Skin epidermis (tissue), 12 donors: ENCODE measurements at regions not wholly inside any gene's neighbourhood (a gene's known extent, or its start where the extent isn't known, plus 50 kb on each side); places are given as distances from the start of the nearest gene placed in this dataset.
A peak's percentile ranks its signal among the peaks of the same experiment; 100 is the strongest.
"Not testable (repeated sequence)": the region's sequence is repeated elsewhere in the genome, so short reads cannot be mapped to it uniquely, and the experiment has no call there.

ENCODE experiments used
- H3K27ac ChIP-seq, 21 experiments: fragments of 200-600 bp; sonication (generic) in 11 of 21; one replicate each; pipeline ENCODE4 v1.5.0; 2020; ENCODE audit warnings: mild to moderate bottlenecking in 3 of 21, inconsistent platforms in 2 of 21, moderate library complexity in 2 of 21
- H3K4me3 ChIP-seq, 7 experiments: fragments of 200-600 bp; sonication (generic) in 2 of 7; one replicate each; pipeline ENCODE4 v1.5.0; 2020; ENCODE audit warnings: inconsistent platforms in 2 of 7, mild to moderate bottlenecking in 2 of 7, moderate library complexity in 1 of 7

DNA sequence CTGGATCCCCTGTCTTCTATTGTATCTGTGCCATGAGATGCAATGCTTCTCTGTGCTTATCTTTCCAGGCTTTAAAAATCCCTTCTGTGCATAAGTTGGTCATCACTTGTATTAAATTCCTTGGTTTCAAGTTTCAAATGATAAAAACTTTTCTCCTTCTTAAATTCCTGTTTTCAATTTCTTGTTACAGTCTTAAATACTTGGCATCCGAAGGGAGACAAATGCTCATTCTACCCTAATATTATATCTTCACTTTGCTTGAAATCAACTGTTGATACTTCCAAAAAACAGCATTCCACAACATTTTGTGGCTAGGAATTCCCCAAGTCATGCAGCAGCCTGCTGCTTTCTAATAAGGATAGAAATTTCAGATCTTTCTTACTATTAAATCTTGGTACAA is 413.2 kb upstream of the ACTBL2 start:
- H3K27ac ChIP-seq = no peak overlapping the region

DNA sequence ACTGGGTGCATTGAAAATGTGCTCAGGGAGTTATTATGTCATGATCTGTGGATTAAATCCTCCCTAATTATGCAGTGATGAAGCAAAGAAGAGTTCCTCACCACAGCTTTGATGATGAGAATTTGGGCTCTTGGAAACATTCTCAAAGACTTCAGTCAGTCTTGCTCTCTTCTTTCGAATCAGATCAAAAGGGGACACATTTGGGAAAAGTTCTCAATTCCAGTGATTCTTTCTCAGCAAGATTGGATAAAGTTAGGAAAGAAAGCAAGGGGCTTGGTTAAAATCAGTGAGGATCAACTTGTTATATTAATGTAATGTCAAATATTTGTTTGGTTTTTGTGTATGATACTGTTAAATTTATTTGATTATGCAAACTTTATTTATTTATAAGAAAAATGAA is 411.3 kb upstream of the ACTBL2 start:
- no peak overlapping the region for H3K4me3 ChIP-seq
- no peak overlapping the region for H3K27ac ChIP-seq

More for the DNA sequence above, 413.2 kb upstream of the ACTBL2 start:
- no peak overlapping the region for H3K4me3 ChIP-seq

DNA sequence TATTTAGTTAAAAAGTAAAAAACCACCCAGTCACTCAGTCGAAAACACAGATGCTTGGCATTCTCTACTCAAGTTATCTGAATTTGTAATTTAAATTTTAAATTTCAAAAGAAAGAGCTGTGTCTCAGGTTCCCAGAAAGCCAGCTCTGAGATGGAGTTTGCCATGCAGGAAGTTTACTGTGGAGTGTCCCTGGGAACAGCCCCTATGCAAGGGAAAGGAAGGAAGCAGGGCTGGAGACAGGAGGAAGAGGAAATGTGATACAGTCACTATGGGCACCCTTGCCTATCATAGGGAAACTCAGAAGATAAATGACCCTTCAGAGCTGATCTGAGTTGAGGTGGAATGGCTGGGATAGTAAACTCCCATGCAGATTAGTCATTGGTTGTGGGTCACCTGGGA is 408.8 kb upstream of the ACTBL2 start:
- Histone ChIP-seq H3K27ac (no peak overlapping the region), H3K4me3 (no peak overlapping the region)

DNA sequence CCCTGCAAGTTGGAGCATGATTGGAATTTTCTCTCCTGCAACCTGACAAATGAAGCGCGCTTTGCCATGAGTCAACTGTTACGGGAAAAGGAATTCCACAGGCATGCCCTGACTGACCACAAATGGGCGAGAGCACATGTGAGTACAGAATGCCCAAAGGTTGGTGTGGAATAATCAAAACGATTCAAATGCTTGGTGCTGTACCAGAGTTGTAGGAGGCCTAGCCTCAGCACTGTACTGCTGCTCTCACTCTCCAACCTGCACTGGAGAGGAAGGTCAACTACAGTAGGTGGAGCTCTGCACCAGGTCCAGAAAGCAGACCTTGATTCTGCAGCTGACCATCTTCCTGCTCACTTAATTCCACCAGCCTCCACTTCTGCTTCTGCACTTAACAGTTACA is 406.9 kb upstream of the ACTBL2 start:
- no peak overlapping the region for H3K4me3 ChIP-seq
- no peak overlapping the region for H3K27ac ChIP-seq

DNA sequence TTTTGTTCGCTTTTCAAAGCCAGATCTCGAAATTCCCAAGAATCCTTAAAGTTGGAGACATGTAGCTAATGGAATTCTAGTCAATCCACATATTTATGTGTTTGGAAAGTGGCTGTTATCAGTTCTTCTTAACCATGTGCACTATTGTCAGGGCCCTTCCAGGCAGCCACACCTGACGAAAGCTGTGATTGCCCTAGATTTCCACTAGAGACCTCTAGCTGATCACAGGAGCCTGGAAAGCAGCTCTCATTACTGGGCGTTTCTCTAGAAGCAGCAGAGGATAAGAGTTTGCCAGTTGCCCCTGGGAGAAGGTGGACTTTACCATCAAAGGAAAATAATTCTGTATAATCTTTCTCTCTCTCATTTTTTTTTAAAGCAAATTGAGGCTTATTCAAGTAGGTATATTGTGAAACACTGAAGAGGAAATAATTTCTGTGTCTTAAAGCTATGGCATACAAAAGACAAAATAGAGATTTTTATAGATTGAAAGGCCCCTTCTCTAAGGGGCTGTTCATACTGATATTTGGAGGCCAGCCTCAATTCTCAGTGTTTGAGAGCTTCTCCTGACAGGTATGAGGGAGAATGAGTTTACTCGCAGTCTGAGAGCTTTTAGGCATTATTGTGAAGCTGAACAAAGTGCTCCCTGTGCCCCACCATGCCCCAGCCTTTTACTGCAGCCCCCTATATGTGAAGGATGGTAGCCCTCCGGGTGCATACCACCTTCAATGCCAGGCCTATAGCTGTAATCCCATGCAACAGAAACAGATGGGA is 405.4 kb upstream of the ACTBL2 start:
- Histone ChIP-seq H3K4me3 (no peak overlapping the region), H3K27ac (no peak overlapping the region)

DNA sequence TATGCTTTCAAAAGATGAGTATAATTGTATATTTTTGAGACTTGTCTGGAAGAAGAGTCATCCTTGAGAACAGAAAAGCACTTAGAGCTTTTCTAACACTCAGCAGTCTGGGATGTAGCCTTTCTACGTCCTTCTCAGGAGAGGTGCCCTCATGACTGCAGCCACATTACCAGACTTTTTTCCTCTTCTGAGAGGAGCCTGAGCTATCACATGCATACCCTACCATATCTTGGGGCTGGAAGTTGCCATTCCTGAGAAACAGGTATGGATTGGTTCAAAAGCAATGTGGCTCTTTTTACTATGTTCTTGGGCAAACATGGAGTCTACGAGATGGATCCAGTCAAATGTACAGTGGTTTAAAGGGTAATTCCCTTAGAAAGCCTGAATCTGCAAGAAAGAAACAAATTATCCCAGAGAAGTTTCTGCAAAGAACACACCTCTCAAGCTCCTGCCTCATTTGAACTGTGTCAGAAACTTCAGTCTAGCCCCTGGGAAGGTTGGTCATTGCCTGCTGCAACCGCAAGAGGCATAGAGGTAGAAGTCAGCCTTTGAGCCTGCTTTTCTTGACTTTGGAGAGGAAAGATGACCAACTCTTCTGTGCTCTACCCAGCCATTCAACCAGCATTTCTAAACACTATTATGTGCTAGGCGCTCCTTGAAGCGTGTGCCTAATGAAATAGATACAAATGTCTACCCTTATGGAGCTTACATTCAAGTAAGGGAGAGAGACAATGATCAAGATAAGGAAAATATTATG is 401.9 kb upstream of the ACTBL2 start:
- H3K4me3 ChIP-seq = no peak overlapping the region
- H3K27ac ChIP-seq = no peak overlapping the region

DNA sequence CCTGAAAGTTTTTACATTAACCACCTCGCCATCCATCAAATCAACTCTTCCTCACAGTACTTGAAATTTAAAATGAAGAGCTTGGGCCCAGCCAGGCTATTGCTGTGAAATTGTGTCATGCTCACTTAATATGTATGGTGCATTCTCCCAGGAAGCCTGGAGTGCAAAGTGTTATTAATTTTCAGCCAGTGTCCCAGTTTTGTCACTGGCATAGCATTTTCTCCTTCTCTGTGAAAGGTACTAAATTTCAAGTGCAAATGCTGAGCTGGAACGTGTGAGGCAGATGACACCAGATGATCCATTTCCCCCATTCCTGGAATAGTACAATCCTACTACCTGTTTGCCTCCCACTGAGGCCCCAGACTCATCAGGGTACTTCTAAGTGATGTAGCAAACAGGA is 397.6 kb upstream of the ACTBL2 start:
- H3K27ac ChIP-seq = no peak overlapping the region
- H3K4me3 ChIP-seq = no peak overlapping the region

DNA sequence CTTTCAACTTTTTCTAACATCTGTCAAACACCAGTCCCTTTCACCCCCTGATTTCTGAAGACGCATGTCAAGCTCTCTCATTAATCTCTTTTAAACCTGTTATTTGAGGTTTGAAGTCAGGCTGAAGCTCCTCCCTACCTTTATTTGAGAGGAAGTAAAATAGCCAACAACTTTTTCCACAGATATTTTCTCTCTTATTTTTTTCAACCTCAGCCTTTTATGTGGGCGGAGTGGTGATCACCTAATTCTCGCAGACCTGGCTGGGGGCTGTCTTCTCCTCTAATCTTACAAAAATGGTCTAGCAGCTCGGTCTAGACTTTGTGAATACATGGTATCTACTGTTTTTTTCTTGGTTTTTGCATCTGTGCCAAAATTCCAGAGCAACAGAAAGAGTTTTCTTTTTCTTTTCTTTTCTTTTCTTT is 395.7 kb upstream of the ACTBL2 start:
- Histone ChIP-seq H3K4me3 (no peak overlapping the region), H3K27ac (no peak overlapping the region)

DNA sequence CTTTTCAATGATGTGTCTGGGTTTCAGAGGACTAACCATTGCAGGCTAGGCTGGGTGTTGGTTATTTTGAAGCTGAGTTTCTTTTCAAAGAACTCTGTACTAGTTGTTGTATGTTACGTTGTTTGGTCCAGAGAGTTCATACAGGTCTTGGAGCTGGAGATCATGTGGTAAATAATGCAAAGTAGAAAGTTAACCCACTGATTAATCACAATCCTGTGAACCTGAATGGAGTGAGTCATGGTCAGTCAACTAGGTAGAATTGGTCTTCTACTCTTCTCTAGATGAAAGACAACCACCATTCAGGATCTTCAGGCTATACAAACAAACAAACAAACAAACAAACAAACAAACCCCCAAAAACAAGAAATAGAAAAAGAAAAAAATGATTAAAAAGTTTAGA is 388.9 kb upstream of the ACTBL2 start:
- H3K4me3 ChIP-seq = no peak overlapping the region
- H3K27ac ChIP-seq = no peak overlapping the region

DNA sequence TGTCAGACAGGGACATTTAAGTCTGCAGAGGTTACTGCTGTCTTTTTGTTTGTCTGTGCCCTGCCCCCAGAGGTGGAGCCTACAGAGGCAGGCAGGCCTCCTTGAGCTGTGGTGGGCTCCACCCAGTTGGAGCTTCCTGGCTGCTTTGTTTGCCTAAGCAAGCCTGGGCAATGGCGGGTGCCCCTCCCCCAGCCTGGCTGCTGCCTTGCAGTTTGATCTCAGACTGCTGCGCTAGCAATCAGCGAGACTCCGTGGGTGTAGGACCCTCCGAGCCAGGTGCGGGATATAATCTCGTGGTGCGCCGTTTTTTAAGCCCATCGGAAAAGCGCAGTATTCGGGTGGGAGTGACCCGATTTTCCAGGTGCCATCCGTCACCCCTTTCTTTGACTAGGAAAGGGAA is 387.7 kb upstream of the ACTBL2 start:
- not testable (repeated sequence) for H3K4me3 ChIP-seq, H3K27ac ChIP-seq

DNA sequence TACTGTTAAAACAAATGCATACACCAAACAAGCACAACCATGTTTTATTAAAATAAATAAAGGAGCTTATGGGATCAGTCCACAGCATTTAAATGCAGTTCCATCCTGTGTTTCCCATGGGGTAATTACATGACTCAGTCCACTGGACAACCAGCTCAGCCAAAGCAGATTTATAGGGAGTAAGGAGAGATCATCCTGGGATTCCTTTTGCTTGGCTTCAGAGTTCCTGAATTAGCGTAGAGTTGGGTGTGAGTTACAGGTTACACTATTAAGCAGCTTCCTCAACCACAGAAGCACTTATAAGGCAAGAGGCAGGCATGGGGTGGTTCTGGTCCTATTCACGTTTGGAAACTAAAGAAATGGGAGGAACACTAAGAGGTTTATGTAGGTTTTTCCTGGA is 381.1 kb upstream of the ACTBL2 start:
- Histone ChIP-seq H3K4me3 (no peak overlapping the region), H3K27ac (peak overlapping the region in 1 of 21 experiments; percentile 7)

DNA sequence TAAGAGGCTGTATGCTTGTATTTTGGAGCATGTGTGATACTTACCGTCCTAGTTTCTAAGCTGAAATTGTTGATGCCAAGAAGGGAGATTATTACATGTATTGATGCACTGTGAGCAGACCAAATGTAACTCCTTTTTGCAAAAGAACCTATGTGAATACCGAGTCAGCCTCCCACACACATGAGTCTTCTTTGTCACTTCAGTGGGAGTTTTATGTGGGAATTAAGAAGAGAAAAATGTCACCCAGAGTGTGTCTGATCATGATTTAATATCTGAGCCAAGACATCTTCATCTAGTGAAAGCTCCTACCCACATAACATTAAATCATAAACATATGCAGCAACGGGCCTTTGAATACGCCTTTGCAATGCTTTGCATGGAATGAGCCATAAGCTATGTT is 380.3 kb upstream of the ACTBL2 start:
- no peak overlapping the region for H3K4me3 ChIP-seq
- H3K27ac ChIP-seq = peak overlapping the region in 4 of 21 experiments; percentile 4 to 32 (median 9)

DNA sequence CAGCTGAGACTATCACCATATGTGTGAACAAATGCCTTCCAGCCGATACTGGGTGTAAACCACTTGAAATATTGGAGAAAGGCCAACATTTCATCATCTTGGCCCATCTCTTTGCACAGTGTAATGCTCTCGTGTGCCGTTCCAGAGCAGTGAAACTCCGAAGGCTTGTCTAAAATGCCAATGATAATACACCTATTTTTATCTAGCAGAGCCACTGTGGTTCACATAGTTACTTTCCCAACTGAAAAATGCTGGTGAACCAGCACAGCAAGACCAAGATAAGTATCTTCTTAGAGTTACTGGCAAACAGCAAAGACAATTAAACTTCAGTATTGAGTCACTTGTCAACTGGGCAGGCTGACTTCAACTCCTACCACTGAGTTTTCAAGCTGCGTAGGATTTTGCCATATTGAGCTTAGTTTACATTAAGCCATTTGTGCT is 379.9 kb upstream of the ACTBL2 start:
- Histone ChIP-seq H3K27ac (peak overlapping the region in 8 of 21 experiments; percentile 1 to 44 (median 18)), H3K4me3 (no peak overlapping the region)

DNA sequence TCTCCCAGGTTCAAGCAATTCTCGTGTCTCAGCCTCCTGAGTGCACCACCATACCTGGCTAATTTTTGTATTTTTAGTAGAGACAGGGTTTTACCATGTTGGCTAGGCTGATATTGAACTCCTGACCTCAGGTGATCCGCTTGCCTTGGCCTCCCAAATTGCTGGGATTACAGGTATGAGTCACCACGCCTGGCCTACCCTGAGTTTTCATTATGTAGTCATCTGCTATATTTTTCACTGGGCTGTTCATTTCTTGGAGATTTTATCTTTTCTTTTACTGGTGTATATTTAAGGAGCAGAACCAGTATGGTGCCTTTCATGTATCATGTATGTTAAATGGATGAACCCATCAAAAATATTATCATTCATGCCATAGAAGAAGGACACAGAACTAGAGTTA is 377.0 kb upstream of the ACTBL2 start:
- Histone ChIP-seq H3K4me3 (no peak overlapping the region), H3K27ac (no peak overlapping the region)

DNA sequence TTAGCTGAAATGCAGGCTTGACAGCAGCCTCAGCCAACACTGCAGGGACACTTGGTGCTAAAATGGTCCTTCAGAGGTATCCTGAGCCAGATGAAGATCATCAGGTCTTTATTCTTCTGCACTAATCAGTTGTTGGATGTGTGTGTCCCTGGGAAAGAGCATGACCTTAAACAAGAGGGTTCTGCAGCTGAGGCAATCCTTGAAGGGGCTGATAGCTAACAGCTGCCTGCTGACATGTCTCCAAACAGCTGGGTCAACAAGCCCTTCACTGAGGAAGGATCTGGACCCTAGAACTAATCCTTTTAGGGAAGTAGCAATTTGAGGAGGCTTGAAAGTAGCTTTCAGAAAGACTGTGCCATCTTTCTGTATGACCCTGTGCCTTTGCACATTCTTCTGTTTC is 376.3 kb upstream of the ACTBL2 start:
- Histone ChIP-seq H3K27ac (no peak overlapping the region), H3K4me3 (no peak overlapping the region)

DNA sequence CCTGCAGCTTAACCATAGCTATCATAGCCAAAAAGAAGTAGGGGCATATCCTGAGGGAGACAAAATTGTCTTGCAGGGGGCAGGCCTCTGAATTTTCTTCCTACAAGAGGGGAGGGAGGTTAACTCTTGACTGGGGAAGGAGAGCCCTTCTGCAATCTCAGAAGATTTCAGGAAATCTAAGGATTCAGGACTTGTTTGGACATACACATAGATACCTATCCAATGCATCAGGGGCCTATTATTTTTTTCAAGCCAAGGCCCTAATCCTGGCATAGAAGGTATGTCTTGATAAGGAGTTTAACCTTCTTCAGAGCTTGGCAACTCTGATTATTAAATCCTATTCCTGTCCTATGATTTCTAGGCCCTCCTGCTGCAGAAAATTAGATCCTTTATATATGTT is 375.1 kb upstream of the ACTBL2 start:
- no peak overlapping the region for H3K4me3 ChIP-seq
- no peak overlapping the region for H3K27ac ChIP-seq

DNA sequence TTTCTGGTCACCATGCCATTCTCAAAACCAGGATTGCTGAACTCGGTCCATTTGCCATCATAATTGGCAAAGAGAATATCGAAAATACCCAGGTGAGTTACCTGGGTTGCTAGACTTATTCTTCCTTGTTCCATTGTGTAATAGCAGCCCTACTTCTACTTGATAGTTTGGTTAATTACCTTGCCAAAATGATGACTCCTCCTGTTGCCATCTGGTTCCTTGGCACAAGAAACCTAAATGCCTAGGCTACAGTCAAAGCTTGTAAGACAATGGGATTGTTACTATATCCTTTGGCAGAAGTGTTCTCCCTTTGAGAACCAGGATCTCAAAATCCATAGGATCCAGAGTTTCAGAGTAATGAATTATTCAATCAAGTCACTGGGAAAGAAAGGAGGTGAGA is 373.2 kb upstream of the ACTBL2 start:
- Histone ChIP-seq H3K4me3 (no peak overlapping the region), H3K27ac (peak overlapping the region in 2 of 21 experiments; percentile 3 to 8)

DNA sequence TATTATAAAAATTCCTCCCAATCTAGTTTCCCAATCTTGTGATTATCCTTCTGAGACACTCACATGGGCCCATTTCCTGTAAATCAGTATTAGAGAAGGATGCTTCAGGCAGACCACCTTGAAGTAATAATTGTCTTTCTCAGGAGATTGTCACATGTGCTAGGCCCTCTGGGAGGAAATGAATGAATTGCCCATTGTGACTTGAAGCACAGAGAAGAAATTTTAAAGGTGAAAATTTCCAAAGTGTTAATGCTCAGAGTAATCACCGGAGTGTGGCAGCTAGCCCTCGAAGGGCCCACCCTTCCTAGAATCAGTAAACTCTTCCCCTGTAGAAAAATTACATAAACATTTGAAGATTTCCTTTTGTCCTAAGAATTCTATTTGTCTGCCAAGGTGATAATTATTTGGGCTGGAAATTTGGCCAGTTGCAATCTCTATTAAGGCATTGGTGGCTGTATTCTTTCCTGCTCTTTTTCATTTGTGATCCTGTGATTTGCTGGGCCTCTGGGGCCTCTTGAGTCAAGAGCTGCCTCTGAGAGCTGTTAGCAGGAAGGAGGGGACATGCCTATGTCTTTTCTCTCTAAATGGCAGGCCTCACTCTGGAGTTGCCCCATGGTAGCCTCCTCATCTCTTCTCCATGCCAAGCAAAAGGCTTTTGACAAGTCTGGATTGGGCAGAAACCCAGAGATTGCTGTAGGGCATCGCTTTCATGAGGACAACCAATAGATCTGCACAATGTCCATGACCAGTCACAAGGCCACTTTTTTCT is 371.5 kb upstream of the ACTBL2 start:
- H3K27ac ChIP-seq = no peak overlapping the region
- H3K4me3 ChIP-seq = no peak overlapping the region

DNA sequence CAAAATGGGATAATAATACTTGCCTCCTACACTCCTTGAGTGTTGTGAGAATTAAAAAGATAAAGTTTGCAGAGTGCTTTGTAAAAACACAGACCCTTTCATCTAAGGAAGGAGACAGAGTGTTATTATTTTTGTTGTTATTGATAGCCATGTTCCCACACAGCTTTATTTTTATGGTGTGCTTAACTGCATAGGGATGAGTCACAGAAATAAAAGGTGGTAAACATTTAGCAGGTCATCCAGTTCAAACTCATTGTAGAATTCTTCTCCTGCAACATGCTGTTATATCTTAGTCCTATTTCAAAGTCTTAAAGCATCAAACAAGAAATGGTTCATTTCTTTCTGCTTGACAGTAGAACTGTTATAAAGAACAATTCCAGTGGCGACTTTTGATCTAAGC is 367.5 kb upstream of the ACTBL2 start:
- Histone ChIP-seq H3K4me3 (no peak overlapping the region), H3K27ac (no peak overlapping the region)

DNA sequence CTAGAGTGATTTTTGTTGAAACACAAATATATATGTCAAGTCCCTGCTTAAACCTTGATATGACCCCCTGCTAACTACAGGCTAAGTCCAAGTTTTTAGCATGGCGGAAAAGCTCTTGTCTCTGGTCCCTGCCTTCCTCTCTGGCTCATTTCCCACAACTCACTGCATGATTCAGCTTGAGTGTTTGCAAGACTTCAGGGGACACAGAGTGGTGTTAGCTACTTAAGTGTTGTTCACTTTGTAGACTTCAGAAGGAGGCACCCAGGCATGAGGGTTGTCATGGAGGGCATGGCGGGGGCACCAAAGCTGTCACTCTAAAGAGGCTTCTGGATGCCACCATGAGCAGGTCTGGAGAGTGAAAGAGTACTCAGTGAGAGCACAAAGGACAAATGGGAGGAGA is 362.4 kb upstream of the ACTBL2 start:
- H3K27ac ChIP-seq = no peak overlapping the region
- no peak overlapping the region for H3K4me3 ChIP-seq

DNA sequence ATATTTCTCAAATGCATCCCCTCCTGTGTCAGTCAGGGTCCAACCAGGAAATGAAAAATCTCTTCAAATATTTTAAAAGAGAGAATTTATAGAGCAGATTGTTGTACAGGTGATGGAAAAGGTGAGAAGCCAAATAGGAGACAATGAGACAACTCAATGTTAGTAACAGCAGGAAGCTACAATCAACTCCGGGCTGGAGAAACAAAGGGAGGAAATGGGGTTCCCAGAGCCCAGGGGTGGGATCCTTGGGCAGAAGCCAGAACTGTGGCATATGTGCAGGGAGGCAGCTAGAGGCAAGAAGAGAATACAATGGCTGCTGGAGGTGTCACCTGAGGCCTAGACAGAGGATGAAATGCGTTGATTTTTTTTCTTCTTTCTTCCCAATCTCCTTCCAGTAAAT is 361.8 kb upstream of the ACTBL2 start:
- no peak overlapping the region for H3K4me3 ChIP-seq
- H3K27ac ChIP-seq = no peak overlapping the region
